SU-DHL-6 (cell line): ENCODE measurements at regions not wholly inside any gene's neighbourhood (a gene's known extent, or its start where the extent isn't known, plus 50 kb on each side); places are given as distances from the start of the nearest gene placed in this dataset.

Experiments used
- CTCF ChIP-seq: fragments of 200-600 bp; sonication (generic); IDR thresholded peaks from one replicate; pipeline ENCODE4 v1.5.1; 2017; ENCODE audit warnings: antibody characterized with exemption, mild to moderate bottlenecking, low read length, moderate library complexity; ENCODE audit not compliant: insufficient read depth, poor library complexity, severe bottlenecking
- EZH2phosphoT487 ChIP-seq: fragments of 200-600 bp; sonication (generic), shearing (Covaris generic); conservative IDR thresholded peaks from 2 replicates; pipeline ENCODE4 v1.6.1; 2018; ENCODE audit warnings: mild to moderate bottlenecking, antibody characterized with exemption, low read length, moderate library complexity, mixed read lengths

GRCh38 chr13:83344518-83344917, 537.8 kb downstream of the SLITRK1 start:
- TF ChIP-seq CTCF = no peak
- TF ChIP-seq EZH2phosphoT487 = no peak
